ENCODE measurements at regions not wholly inside any gene's neighbourhood (a gene's known extent, or its start where the extent isn't known, plus 50 kb on each side); places are given as distances from the start of the nearest gene placed in this dataset.

GRCh38 chr6:140048202-140048790 is 673.8 kb upstream of the CITED2 start:
- no peak for TF ChIP-seq CTCF (IDR thresholded peaks at IDR 0.05)
- no peaks in the 10 kb centered on the region for H3K27me3 Mint-ChIP-seq (ENCODE audit: insufficient read depth)
- DNase-seq = no peak
- H3K36me3 Mint-ChIP-seq (ENCODE audit: low read depth) = peaks cover 29% of the 10 kb centered on the region
- H3K4me1 Mint-ChIP-seq (ENCODE audit: low read depth) = peaks cover 97% of the 10 kb centered on the region
- no peak overlapping the region for H3K4me3 Mint-ChIP-seq
- H3K9me3 Mint-ChIP-seq = peaks cover 13% of the 10 kb centered on the region
- peak overlapping the region; percentile 64 for H3K27ac Mint-ChIP-seq

GRCh38 chr6:140047321-140047720 is 672.9 kb upstream of the CITED2 start:
- no peak overlapping the region for H3K4me3 Mint-ChIP-seq
- no peak for DNase-seq
- H3K36me3 Mint-ChIP-seq (ENCODE audit: low read depth) = peaks cover 23% of the 10 kb centered on the region
- H3K27ac Mint-ChIP-seq = no peak overlapping the region
- H3K4me1 Mint-ChIP-seq (ENCODE audit: low read depth) = peaks cover 97% of the 10 kb centered on the region
- H3K9me3 Mint-ChIP-seq = peaks cover 7% of the 10 kb centered on the region; the same call in 1 of the 2 replicates
- H3K27me3 Mint-ChIP-seq (ENCODE audit: insufficient read depth) = no peaks in the 10 kb centered on the region
- TF ChIP-seq CTCF (IDR thresholded peaks at IDR 0.05) = no peak

- no peak overlapping the region for H3K4me3 Mint-ChIP-seq
- peak overlapping the region; percentile 17; the same call in 1 of the 2 replicates for H3K27ac Mint-ChIP-seq
- peaks cover 97% of the 10 kb centered on the region for H3K4me1 Mint-ChIP-seq (ENCODE audit: low read depth)
- no peaks in the 10 kb centered on the region for H3K27me3 Mint-ChIP-seq (ENCODE audit: insufficient read depth)
- H3K9me3 Mint-ChIP-seq = peaks cover 7% of the 10 kb centered on the region; the same call in 1 of the 2 replicates
- H3K36me3 Mint-ChIP-seq (ENCODE audit: low read depth) = peaks cover 23% of the 10 kb centered on the region
- TF ChIP-seq CTCF (IDR thresholded peaks at IDR 0.05) = no peak
- no peak for DNase-seq
Measured at GRCh38 chr6:140046016-140046632, 671.7 kb upstream of the CITED2 start.

GRCh38 chr6:140045116-140045515 is 670.7 kb upstream of the CITED2 start:
- peaks cover 97% of the 10 kb centered on the region for H3K4me1 Mint-ChIP-seq (ENCODE audit: low read depth)
- H3K9me3 Mint-ChIP-seq = peaks cover 7% of the 10 kb centered on the region; the same call in 1 of the 2 replicates
- no peak overlapping the region for H3K4me3 Mint-ChIP-seq
- no peak for TF ChIP-seq CTCF (IDR thresholded peaks at IDR 0.05)
- H3K27ac Mint-ChIP-seq = peak overlapping the region; percentile 76
- no peaks in the 10 kb centered on the region for H3K27me3 Mint-ChIP-seq (ENCODE audit: insufficient read depth)
- no peak for DNase-seq
- H3K36me3 Mint-ChIP-seq (ENCODE audit: low read depth) = peaks cover 18% of the 10 kb centered on the region

GRCh38 chr6:140044626-140045025 is 670.2 kb upstream of the CITED2 start:
- no peak overlapping the region for H3K4me3 Mint-ChIP-seq
- H3K9me3 Mint-ChIP-seq = peaks cover 7% of the 10 kb centered on the region; the same call in 1 of the 2 replicates
- DNase-seq = no peak
- H3K36me3 Mint-ChIP-seq (ENCODE audit: low read depth) = peaks cover 18% of the 10 kb centered on the region
- H3K27me3 Mint-ChIP-seq (ENCODE audit: insufficient read depth) = no peaks in the 10 kb centered on the region
- H3K4me1 Mint-ChIP-seq (ENCODE audit: low read depth) = peaks cover 97% of the 10 kb centered on the region
- TF ChIP-seq CTCF (IDR thresholded peaks at IDR 0.05) = no peak
- H3K27ac Mint-ChIP-seq = peak overlapping the region; percentile 76

Data from HFFc6 (cell line).